NB4 (cell line): ENCODE measurements at regions not wholly inside any gene's neighbourhood (a gene's known extent, or its start where the extent isn't known, plus 50 kb on each side); places are given as distances from the start of the nearest gene placed in this dataset.

Experiments used
- DNase-seq: peaks from one replicate; pipeline ENCODE4 v3.0.0; 2010; ENCODE audit warnings: low read depth
- H3K4me3 ChIP-seq: one replicate; pipeline ENCODE4 v1.5.1; 2011; ENCODE audit warnings: mild to moderate bottlenecking, low read depth, low read length, moderate library complexity
- CTCF ChIP-seq: IDR thresholded peaks from one replicate; pipeline ENCODE4 v1.5.1; 2012; ENCODE audit warnings: low read depth, low read length
- MAX ChIP-seq: IDR thresholded peaks from 2 replicates; pipeline ENCODE4 v1.6.1; 2011; ENCODE audit warnings: low read depth, low read length
- MYC ChIP-seq: IDR thresholded peaks from 2 replicates; pipeline ENCODE4 v1.6.1; 2011; ENCODE audit warnings: low read depth, low read length
- POLR2A ChIP-seq: IDR thresholded peaks from 2 replicates; pipeline ENCODE4 v1.6.1; 2011; ENCODE audit warnings: mild to moderate bottlenecking; ENCODE audit not compliant: insufficient read length; ENCODE audit errors: extremely low read depth

GRCh38 chr4:13956947-13957346 is 329.4 kb upstream of the BOD1L1 start:
- DNase-seq: no peak
- no peak overlapping the region for H3K4me3 ChIP-seq
- no peak for TF ChIP-seq MYC
- no peak for TF ChIP-seq MAX
- no peak for TF ChIP-seq POLR2A
- no peak for TF ChIP-seq CTCF

GRCh38 chr4:13957871-13958270 is 330.3 kb upstream of the BOD1L1 start:
- TF ChIP-seq POLR2A (no peak), MYC (no peak), MAX (no peak), CTCF (no peak)
- DNase-seq: no peak
- H3K4me3 ChIP-seq: no peak overlapping the region

GRCh38 chr4:13963601-13964000 is 336.1 kb upstream of the BOD1L1 start:
- TF ChIP-seq MAX: no peak
- TF ChIP-seq CTCF: no peak
- TF ChIP-seq POLR2A: no peak
- no peak for TF ChIP-seq MYC
- no peak overlapping the region for H3K4me3 ChIP-seq
- DNase-seq: no peak

- H3K4me3 ChIP-seq: no peak overlapping the region
- TF ChIP-seq MYC (no peak), CTCF (no peak), POLR2A (no peak), MAX (no peak)
- DNase-seq: no peak
Observed at GRCh38 chr4:13966231-13967195, 339.0 kb upstream of the BOD1L1 start.

GRCh38 chr4:13968723-13969122 is 341.2 kb upstream of the BOD1L1 start:
- no peak for DNase-seq
- H3K4me3 ChIP-seq: no peak overlapping the region
- no peak for TF ChIP-seq MAX
- no peak for TF ChIP-seq CTCF
- no peak for TF ChIP-seq POLR2A
- no peak for TF ChIP-seq MYC
